ENCODE measurements at regions not wholly inside any gene's neighbourhood (a gene's known extent, or its start where the extent isn't known, plus 50 kb on each side); places are given as distances from the start of the nearest gene placed in this dataset.
A peak's percentile ranks its signal among the peaks of the same experiment; 100 is the strongest.

GRCh38 chr6:169155481-169155880, 98.2 kb downstream of the THBS2 start:
- H3K4me1 Mint-ChIP-seq (ENCODE audit: low read depth), result no peaks in the 10 kb centered on the region
- ATAC-seq (ENCODE audit: poor library complexity) (no peak), DNase-seq (peak in 1 of 14 experiments; percentile 2)
- H3K36me3 Mint-ChIP-seq (ENCODE audit: low read depth), result no peaks in the 10 kb centered on the region
- no peak overlapping the region for H3K4me3 ChIP-seq (ENCODE audit: low read length)
- H3K4me3 Mint-ChIP-seq, result no peak overlapping the region
- H3K27ac ChIP-seq (ENCODE audit: low read depth in 1 of 2, low read length in 2 of 2), result no peak overlapping the region
- no peak overlapping the region for H3K27ac Mint-ChIP-seq
- ChIA-PET CTCF (no interaction called here), POLR2A (no interaction called here)
- peaks cover 2% of the 10 kb centered on the region for H3K9me3 Mint-ChIP-seq
- H3K9me3 ChIP-seq (ENCODE audit: control insufficient read depth in 1 of 2, insufficient read depth in 1 of 2, low read length in 2 of 2), result no peaks in the 10 kb centered on the region
- H3K27me3 ChIP-seq (ENCODE audit: control insufficient read depth in 1 of 2, insufficient read depth in 2 of 2, low read length in 2 of 2), result no peaks in the 10 kb centered on the region
- no peak for TF ChIP-seq CTCF (IDR thresholded peaks at IDR 0.05)
- H3K4me1 ChIP-seq (ENCODE audit: insufficient read depth, low read length), result no peaks in the 10 kb centered on the region
- peaks cover 16% of the 10 kb centered on the region for H3K27me3 Mint-ChIP-seq
- no peaks in the 10 kb centered on the region for H3K36me3 ChIP-seq (ENCODE audit: insufficient read depth, low read length)
- intact Hi-C loops (cut with DNase I, micrococcal nuclease), result no loop called here

GRCh38 chr6:169153401-169153800, 100.2 kb downstream of the THBS2 start:
- no peaks in the 10 kb centered on the region for H3K27me3 ChIP-seq (ENCODE audit: control insufficient read depth in 1 of 2, insufficient read depth in 2 of 2, low read length in 2 of 2)
- intact Hi-C loops (cut with DNase I, micrococcal nuclease), result no loop called here
- Mint-ChIP-seq H3K36me3 (ENCODE audit: low read depth) (no peaks in the 10 kb centered on the region), H3K9me3 (peaks cover 4% of the 10 kb centered on the region), H3K4me1 (ENCODE audit: low read depth) (no peaks in the 10 kb centered on the region), H3K4me3 (no peak overlapping the region), H3K27me3 (peaks cover 16% of the 10 kb centered on the region), H3K27ac (no peak overlapping the region)
- no peak for TF ChIP-seq CTCF (IDR thresholded peaks at IDR 0.05)
- no peaks in the 10 kb centered on the region for H3K36me3 ChIP-seq (ENCODE audit: insufficient read depth, low read length)
- H3K9me3 ChIP-seq (ENCODE audit: control insufficient read depth in 1 of 2, insufficient read depth in 1 of 2, low read length in 2 of 2), result no peaks in the 10 kb centered on the region
- no peak overlapping the region for H3K27ac ChIP-seq (ENCODE audit: low read depth in 1 of 2, low read length in 2 of 2)
- POLR2A ChIA-PET, result no interaction called here
- CTCF ChIA-PET, result no interaction called here
- H3K4me3 ChIP-seq (ENCODE audit: low read length), result no peak overlapping the region
- DNase-seq, result no peak
- ATAC-seq (ENCODE audit: poor library complexity), result no peak
- no peaks in the 10 kb centered on the region for H3K4me1 ChIP-seq (ENCODE audit: insufficient read depth, low read length)

DNA sequence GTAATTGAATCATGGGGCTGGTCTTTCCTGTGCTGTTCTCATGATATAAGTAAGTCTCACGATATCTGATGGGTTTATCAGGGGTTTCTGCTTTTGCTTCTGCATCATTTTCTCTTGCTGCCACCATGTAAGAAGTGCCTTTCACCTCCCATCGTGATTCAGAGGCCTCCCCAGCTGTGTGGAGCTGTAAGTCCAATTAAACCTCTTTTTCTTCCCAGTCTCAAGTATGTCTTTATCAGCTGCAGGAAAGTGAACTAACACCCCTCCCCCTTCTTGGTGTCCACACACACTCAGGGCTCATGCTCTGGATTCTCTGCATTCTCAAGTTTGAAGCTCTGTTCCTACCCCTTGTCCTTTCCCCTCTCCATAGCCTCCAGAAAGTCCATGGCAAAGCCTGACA, 107.1 kb downstream of the THBS2 start:
- TF ChIP-seq CTCF (IDR thresholded peaks at IDR 0.05), result no peak
- intact Hi-C loops (cut with DNase I, micrococcal nuclease), result no loop called here
- H3K27ac Mint-ChIP-seq, result no peak overlapping the region
- POLR2A ChIA-PET, result no interaction called here
- H3K36me3 Mint-ChIP-seq (ENCODE audit: low read depth), result no peaks in the 10 kb centered on the region
- no peaks in the 10 kb centered on the region for H3K27me3 ChIP-seq (ENCODE audit: control insufficient read depth in 1 of 2, insufficient read depth in 2 of 2, low read length in 2 of 2)
- peaks cover 7% of the 10 kb centered on the region for H3K9me3 Mint-ChIP-seq
- H3K4me3 Mint-ChIP-seq, result no peak overlapping the region
- CTCF ChIA-PET, result no interaction called here
- H3K4me1 Mint-ChIP-seq (ENCODE audit: low read depth), result no peaks in the 10 kb centered on the region
- no peak overlapping the region for H3K27ac ChIP-seq (ENCODE audit: low read depth in 1 of 2, low read length in 2 of 2)
- H3K4me3 ChIP-seq (ENCODE audit: low read length), result no peak overlapping the region
- no peak for ATAC-seq (ENCODE audit: poor library complexity)
- DNase-seq, result no peak
- H3K27me3 Mint-ChIP-seq, result peaks cover 14% of the 10 kb centered on the region
- no peaks in the 10 kb centered on the region for H3K9me3 ChIP-seq (ENCODE audit: control insufficient read depth in 1 of 2, insufficient read depth in 1 of 2, low read length in 2 of 2)
- no peaks in the 10 kb centered on the region for H3K36me3 ChIP-seq (ENCODE audit: insufficient read depth, low read length)
- H3K4me1 ChIP-seq (ENCODE audit: insufficient read depth, low read length), result no peaks in the 10 kb centered on the region
